ENCODE measurements at regions not wholly inside any gene's neighbourhood (a gene's known extent, or its start where the extent isn't known, plus 50 kb on each side); places are given as distances from the start of the nearest gene placed in this dataset.

GRCh38 chr2:215573496-215573895 is 137.6 kb upstream of the FN1 start:
- TF ChIP-seq, protein P1, sequence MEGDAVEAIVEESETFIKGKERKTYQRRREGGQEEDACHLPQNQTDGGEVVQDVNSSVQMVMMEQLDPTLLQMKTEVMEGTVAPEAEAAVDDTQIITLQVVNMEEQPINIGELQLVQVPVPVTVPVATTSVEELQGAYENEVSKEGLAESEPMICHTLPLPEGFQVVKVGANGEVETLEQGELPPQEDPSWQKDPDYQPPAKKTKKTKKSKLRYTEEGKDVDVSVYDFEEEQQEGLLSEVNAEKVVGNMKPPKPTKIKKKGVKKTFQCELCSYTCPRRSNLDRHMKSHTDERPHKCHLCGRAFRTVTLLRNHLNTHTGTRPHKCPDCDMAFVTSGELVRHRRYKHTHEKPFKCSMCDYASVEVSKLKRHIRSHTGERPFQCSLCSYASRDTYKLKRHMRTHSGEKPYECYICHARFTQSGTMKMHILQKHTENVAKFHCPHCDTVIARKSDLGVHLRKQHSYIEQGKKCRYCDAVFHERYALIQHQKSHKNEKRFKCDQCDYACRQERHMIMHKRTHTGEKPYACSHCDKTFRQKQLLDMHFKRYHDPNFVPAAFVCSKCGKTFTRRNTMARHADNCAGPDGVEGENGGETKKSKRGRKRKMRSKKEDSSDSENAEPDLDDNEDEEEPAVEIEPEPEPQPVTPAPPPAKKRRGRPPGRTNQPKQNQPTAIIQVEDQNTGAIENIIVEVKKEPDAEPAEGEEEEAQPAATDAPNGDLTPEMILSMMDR (IDR thresholded peaks at IDR 0.05), result no peak
- no peak for TF ChIP-seq POLR2A (IDR thresholded peaks at IDR 0.05)

Measured in ovary (tissue), 3 donors.